Loucy (cell line): ENCODE measurements at regions not wholly inside any gene's neighbourhood (a gene's known extent, or its start where the extent isn't known, plus 50 kb on each side); places are given as distances from the start of the nearest gene placed in this dataset.

Source experiments
- H2AFZ ChIP-seq: fragments of 200-600 bp; sonication (generic); 2 replicates; pipeline ENCODE4 v1.6.0; 2016; ENCODE audit warnings: antibody characterized with exemption, mild to moderate bottlenecking, low read length, moderate library complexity
- H3F3A ChIP-seq: fragments of 200-600 bp; 2 replicates; pipeline ENCODE4 v1.6.0; 2016; ENCODE audit warnings: antibody characterized with exemption, low read depth, mild to moderate bottlenecking
- H3K27me3 ChIP-seq: fragments of 200-600 bp; sonication (generic); 2 replicates; pipeline ENCODE4 v1.6.1; 2014; ENCODE audit warnings: low read length, mild to moderate bottlenecking; ENCODE audit not compliant: insufficient read depth, poor library complexity, severe bottlenecking
- H3K36me3 ChIP-seq: fragments of 200-600 bp; sonication (generic); 2 replicates; pipeline ENCODE4 v1.6.1; 2016; ENCODE audit warnings: low read length; ENCODE audit not compliant: insufficient read depth
- H3K4me1 ChIP-seq: fragments of 200-600 bp; sonication (generic); 2 replicates; pipeline ENCODE4 v1.5.1; 2014; ENCODE audit warnings: low read length, mild to moderate bottlenecking; ENCODE audit not compliant: insufficient read depth, poor library complexity, severe bottlenecking
- H3K4me2 ChIP-seq: fragments of 200-600 bp; sonication (generic); 2 replicates; pipeline ENCODE4 v1.6.0; 2014; ENCODE audit warnings: antibody characterized with exemption, low read length, low read depth, mild to moderate bottlenecking; ENCODE audit not compliant: poor library complexity, severe bottlenecking
- H3K4me3 ChIP-seq: fragments of 200-600 bp; sonication (generic); 2 replicates; pipeline ENCODE4 v1.5.1; 2014; ENCODE audit warnings: low read length, mild to moderate bottlenecking, mixed read lengths; ENCODE audit not compliant: poor library complexity, severe bottlenecking
- H3K79me2 ChIP-seq: fragments of 200-600 bp; sonication (generic); 2 replicates; pipeline ENCODE4 v1.6.1; 2014; ENCODE audit warnings: low read length; ENCODE audit not compliant: insufficient read depth
- H3K9ac ChIP-seq: fragments of 200-600 bp; sonication (generic); 2 replicates; pipeline ENCODE4 v1.6.0; 2014; ENCODE audit warnings: mild to moderate bottlenecking, low read depth, low read length, moderate library complexity; ENCODE audit not compliant: poor library complexity, severe bottlenecking
- H3K9me2 ChIP-seq: fragments of 200-600 bp; sonication (generic); replicated peaks from 2 replicates; pipeline ENCODE4 v1.6.1; 2016; ENCODE audit warnings: low read depth, low read length, mixed read lengths
- H3K9me3 ChIP-seq: fragments of 200-600 bp; sonication (generic); 2 replicates; pipeline ENCODE4 v1.6.1; 2014; ENCODE audit warnings: mild to moderate bottlenecking, antibody characterized with exemption, low read length, low read depth; ENCODE audit not compliant: insufficient read depth
- H4K20me1 ChIP-seq: fragments of 200-600 bp; sonication (generic); 2 replicates; pipeline ENCODE4 v1.6.0; 2014; ENCODE audit warnings: antibody characterized with exemption, low read length, mild to moderate bottlenecking; ENCODE audit not compliant: insufficient read depth, poor library complexity, severe bottlenecking
- EZH2phosphoT487 ChIP-seq: fragments of 200-600 bp; IDR thresholded peaks from 2 replicates; pipeline ENCODE4 v1.6.1; 2018; ENCODE audit warnings: antibody characterized with exemption, mild to moderate bottlenecking, moderate library complexity, borderline replicate concordance
- TF ChIP-seq, protein P1 (sequence below): fragments of 200-600 bp; sonication (generic); conservative IDR thresholded peaks from 2 replicates; pipeline ENCODE4 v1.5.1; 2014; ENCODE audit warnings: mild to moderate bottlenecking, antibody characterized with exemption, low read length

DNA sequence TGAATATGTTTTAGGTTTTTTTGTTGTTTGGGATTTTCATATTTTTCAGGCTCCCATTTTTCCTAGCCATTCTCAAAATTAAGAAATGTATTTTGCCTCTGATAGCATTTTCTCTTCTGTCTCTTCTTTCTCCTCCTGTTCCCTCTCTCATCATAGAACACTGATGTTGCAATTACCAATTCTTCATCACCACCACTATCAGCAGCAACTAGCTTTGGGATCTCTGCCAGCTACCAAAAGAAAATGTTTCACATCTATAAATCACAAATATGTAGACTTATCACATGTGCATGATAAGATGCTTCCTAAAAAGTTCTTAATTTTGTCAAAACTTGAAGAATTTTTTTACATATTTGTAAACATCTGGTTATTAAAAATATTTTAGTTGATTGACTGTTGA is 887.1 kb downstream of the MAT2B start:
- Histone ChIP-seq H3K4me2 (no peak overlapping the region), H3K79me2 (no peaks in the 10 kb centered on the region), H3K9ac (no peak overlapping the region), H4K20me1 (no peaks in the 10 kb centered on the region), H3K27me3 (no peaks in the 10 kb centered on the region), H3F3A (no peaks in the 10 kb centered on the region), H2AFZ (no peak overlapping the region), H3K4me1 (no peaks in the 10 kb centered on the region), H3K9me2 (no peaks in the 10 kb centered on the region), H3K4me3 (no peak overlapping the region), H3K36me3 (no peaks in the 10 kb centered on the region), H3K9me3 (no peaks in the 10 kb centered on the region)
- TF ChIP-seq, protein P1, sequence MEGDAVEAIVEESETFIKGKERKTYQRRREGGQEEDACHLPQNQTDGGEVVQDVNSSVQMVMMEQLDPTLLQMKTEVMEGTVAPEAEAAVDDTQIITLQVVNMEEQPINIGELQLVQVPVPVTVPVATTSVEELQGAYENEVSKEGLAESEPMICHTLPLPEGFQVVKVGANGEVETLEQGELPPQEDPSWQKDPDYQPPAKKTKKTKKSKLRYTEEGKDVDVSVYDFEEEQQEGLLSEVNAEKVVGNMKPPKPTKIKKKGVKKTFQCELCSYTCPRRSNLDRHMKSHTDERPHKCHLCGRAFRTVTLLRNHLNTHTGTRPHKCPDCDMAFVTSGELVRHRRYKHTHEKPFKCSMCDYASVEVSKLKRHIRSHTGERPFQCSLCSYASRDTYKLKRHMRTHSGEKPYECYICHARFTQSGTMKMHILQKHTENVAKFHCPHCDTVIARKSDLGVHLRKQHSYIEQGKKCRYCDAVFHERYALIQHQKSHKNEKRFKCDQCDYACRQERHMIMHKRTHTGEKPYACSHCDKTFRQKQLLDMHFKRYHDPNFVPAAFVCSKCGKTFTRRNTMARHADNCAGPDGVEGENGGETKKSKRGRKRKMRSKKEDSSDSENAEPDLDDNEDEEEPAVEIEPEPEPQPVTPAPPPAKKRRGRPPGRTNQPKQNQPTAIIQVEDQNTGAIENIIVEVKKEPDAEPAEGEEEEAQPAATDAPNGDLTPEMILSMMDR: no peak
- TF ChIP-seq EZH2phosphoT487: no peak

DNA sequence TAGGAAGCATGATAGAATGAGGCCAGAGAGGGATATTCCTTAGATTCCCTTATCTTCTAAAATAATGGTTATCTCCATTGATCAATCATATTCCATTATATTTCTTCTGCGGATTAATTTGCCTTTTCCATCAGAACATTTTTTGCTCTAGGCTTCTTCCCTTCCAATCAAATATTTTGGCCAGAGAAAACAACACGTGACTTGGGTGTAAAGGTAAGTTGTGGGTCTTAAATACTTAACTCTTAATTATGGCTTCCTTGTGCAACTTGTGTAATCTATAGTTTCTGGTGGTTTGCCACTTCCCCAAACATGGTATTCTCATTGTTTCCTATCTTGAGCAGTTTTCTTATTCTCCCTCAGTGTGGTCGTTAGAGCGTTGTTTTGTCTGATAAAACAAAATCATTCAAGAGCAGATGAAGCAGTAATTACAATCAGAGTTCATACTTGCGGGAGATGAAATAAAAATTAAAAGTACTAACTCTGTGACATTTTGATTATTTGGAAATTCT is 889.3 kb downstream of the MAT2B start:
- Histone ChIP-seq H3K4me1 (no peaks in the 10 kb centered on the region), H3K36me3 (no peaks in the 10 kb centered on the region), H2AFZ (no peak overlapping the region), H3K27me3 (no peaks in the 10 kb centered on the region), H3F3A (no peaks in the 10 kb centered on the region), H4K20me1 (no peaks in the 10 kb centered on the region), H3K9ac (no peak overlapping the region), H3K4me2 (no peak overlapping the region), H3K9me3 (no peaks in the 10 kb centered on the region), H3K79me2 (no peaks in the 10 kb centered on the region), H3K9me2 (no peaks in the 10 kb centered on the region), H3K4me3 (no peak overlapping the region)
- no peak for TF ChIP-seq EZH2phosphoT487
- TF ChIP-seq, protein P1: no peak

DNA sequence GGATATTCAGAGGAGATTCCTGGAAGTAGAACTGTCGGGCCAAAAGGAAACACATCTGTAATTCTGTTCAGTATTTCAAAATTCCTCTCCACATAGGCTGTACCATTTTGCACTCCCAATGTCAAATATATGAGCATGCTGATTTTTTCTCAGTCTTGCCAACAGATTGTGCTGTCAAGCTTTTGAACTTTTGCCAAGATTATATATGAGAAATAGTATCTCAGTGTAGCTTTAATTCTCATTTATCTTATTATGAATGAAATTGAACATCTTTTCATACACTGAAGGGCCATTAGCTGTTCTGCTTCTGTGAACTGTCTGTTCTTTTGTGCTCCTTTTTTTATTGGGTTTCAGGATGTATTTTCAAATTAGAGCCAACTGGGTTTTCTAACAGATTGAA is 907.1 kb downstream of the MAT2B start:
- Histone ChIP-seq H3K9ac (no peak overlapping the region), H3K79me2 (no peaks in the 10 kb centered on the region), H3K9me3 (no peaks in the 10 kb centered on the region), H3K9me2 (no peaks in the 10 kb centered on the region), H3F3A (no peaks in the 10 kb centered on the region), H3K4me3 (no peak overlapping the region), H3K4me2 (no peak overlapping the region), H3K4me1 (no peaks in the 10 kb centered on the region), H3K36me3 (no peaks in the 10 kb centered on the region), H2AFZ (no peak overlapping the region), H3K27me3 (no peaks in the 10 kb centered on the region), H4K20me1 (no peaks in the 10 kb centered on the region)
- TF ChIP-seq EZH2phosphoT487: no peak

DNA sequence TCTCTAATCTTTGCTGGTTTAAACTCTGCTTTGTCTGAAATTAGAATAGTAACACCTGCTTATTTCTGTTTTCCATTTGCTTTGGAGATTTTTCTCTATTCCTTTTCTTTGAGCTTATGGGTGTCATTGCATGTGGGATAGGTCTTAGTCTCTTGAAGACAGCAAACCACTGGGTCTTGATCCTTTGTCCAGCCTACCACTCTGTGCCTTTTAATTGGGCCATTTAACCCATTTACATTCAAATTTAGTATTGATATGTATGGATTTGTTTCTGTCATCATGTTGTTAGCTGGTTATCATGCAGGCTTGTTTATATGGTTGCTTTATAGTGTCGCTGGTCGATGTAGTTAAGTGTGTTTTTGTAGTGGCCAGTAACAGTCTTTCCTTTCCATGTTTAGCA is 914.7 kb downstream of the MAT2B start:
- H2AFZ ChIP-seq: no peak overlapping the region
- no peaks in the 10 kb centered on the region for H3F3A ChIP-seq
- H4K20me1 ChIP-seq: no peaks in the 10 kb centered on the region
- H3K9me2 ChIP-seq: no peaks in the 10 kb centered on the region
- no peak for TF ChIP-seq EZH2phosphoT487
- TF ChIP-seq, protein P1: no peak
- H3K9ac ChIP-seq: no peak overlapping the region
- H3K4me2 ChIP-seq: no peak overlapping the region
- H3K4me1 ChIP-seq: no peaks in the 10 kb centered on the region
- H3K36me3 ChIP-seq: no peaks in the 10 kb centered on the region
- no peak overlapping the region for H3K4me3 ChIP-seq
- H3K9me3 ChIP-seq: no peaks in the 10 kb centered on the region
- H3K79me2 ChIP-seq: no peaks in the 10 kb centered on the region
- no peaks in the 10 kb centered on the region for H3K27me3 ChIP-seq
